Spinal cord (tissue), 9 donors: ENCODE measurements at regions not wholly inside any gene's neighbourhood (a gene's known extent, or its start where the extent isn't known, plus 50 kb on each side); places are given as distances from the start of the nearest gene placed in this dataset.

Source experiments
- DNase-seq, 6 donors: peaks; one replicate each; pipeline versions ENCODE4 v3.0.0 to v3.0.0-alpha.2; 2013 to 2015; ENCODE audit warnings: low spot score in 6 of 6, low read depth in 4 of 6
- H3K27ac ChIP-seq: one replicate; pipeline ENCODE4 v1.5.1; 2013; ENCODE audit warnings: low read depth, low read length, control low read depth
- H3K27me3 ChIP-seq: one replicate; pipeline ENCODE4 v1.6.1; 2013; ENCODE audit warnings: low read length; ENCODE audit not compliant: control insufficient read depth, insufficient read depth
- H3K36me3 ChIP-seq: one replicate; pipeline ENCODE4 v1.6.1; 2013; ENCODE audit warnings: low read length; ENCODE audit not compliant: control insufficient read depth, insufficient read depth
- H3K4me1 ChIP-seq: one replicate; pipeline ENCODE4 v1.6.1; 2013; ENCODE audit warnings: low read length; ENCODE audit not compliant: control insufficient read depth, insufficient read depth
- H3K4me3 ChIP-seq: one replicate; pipeline ENCODE4 v1.5.1; 2013; ENCODE audit warnings: low read depth, low read length, control low read depth
- H3K9me3 ChIP-seq: one replicate; pipeline ENCODE4 v1.6.1; 2013; ENCODE audit warnings: low read length; ENCODE audit not compliant: control insufficient read depth, insufficient read depth
- WGBS: methylation state at CpG from one replicate; pipeline ENCODE4 v1.1.5; 2013; ENCODE audit warnings: missing lambda C conversion rate; ENCODE audit not compliant: insufficient coverage; 5-methylcytosine and 5-hydroxymethylcytosine counted together
- donor health status: healthy.

GRCh38 chr6:88251301-88251700 is 85.2 kb upstream of the CNR1 start:
- peak in 2 of 6 donors; percentile 12 to 44 for DNase-seq
- no peaks in the 10 kb centered on the region for H3K9me3 ChIP-seq
- H3K4me3 ChIP-seq, result no peak overlapping the region
- no peaks in the 10 kb centered on the region for H3K36me3 ChIP-seq
- H3K4me1 ChIP-seq, result no peaks in the 10 kb centered on the region
- 59% methylated on average over 3 of the region's 7 CpGs for WGBS
- no peak overlapping the region for H3K27ac ChIP-seq
- no peaks in the 10 kb centered on the region for H3K27me3 ChIP-seq

DNA sequence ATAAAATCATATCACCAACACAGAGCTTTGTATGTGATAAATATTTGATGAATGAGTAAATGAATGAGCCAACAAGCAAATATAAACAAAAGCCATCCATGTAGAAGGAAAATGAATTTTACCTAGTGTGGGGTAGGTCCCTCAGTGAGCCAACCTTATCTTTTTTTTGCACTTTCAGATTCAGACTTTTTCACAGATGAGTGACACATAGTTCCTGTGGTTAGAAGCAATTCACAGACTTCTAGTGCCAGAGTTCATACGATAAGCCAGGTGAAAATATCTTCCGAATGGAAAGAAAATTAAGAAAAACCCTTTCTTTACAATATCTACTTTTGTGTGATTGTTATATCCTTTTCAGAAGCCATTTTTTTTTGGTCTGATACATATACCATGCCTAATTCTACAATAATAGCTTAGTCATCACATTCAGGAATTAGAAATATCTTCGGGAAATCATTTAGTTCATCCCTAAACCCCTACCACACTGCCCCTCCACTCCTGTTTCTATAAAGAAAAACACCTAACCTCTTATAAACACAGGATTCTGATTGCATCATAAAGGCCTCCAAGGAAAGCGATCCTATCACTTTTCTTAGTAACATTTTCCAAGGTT is 82.7 kb upstream of the CNR1 start:
- 92% methylated on average over 1 of the region's 4 CpGs for WGBS

GRCh38 chr6:88246654-88247053 is 80.5 kb upstream of the CNR1 start:
- Histone ChIP-seq H3K4me1 (no peaks in the 10 kb centered on the region), H3K9me3 (no peaks in the 10 kb centered on the region), H3K36me3 (no peaks in the 10 kb centered on the region), H3K27ac (no peak overlapping the region), H3K4me3 (no peak overlapping the region), H3K27me3 (no peaks in the 10 kb centered on the region)
- 83% methylated on average over 2 of the region's 2 CpGs for WGBS
- DNase-seq, result no peak

More for the DNA sequence above, 82.7 kb upstream of the CNR1 start:
- Histone ChIP-seq H3K4me3 (no peak overlapping the region), H3K9me3 (no peaks in the 10 kb centered on the region), H3K27ac (no peak overlapping the region), H3K36me3 (no peaks in the 10 kb centered on the region), H3K27me3 (no peaks in the 10 kb centered on the region), H3K4me1 (no peaks in the 10 kb centered on the region)
- no peak for DNase-seq

DNA sequence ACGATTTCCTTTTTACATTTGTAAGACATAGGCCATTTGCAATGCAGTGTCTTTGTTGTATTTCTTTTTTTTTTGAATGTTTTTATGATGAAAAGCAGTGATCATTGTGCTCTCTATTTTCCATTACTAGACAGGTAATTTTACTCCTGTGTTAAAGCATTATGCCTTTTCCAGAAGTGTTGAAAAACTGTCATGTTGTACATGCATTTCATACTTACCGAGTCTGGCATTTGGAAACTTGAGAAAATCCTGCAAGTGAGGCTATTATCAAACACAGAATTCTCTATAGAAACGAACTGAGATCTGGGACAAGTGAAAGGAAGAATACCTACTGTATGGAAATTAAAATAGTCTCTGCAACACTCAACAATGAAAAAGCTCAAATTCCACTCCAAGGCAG is 78.6 kb upstream of the CNR1 start:
- H3K4me1 ChIP-seq, result no peaks in the 10 kb centered on the region
- no peaks in the 10 kb centered on the region for H3K27me3 ChIP-seq
- WGBS, result no CpG with 5 or more reads among the region's 3 CpGs
- H3K9me3 ChIP-seq, result no peaks in the 10 kb centered on the region
- H3K4me3 ChIP-seq, result no peak overlapping the region
- H3K27ac ChIP-seq, result no peak overlapping the region
- H3K36me3 ChIP-seq, result no peaks in the 10 kb centered on the region
- DNase-seq, result no peak

- Histone ChIP-seq H3K4me3 (no peak overlapping the region), H3K36me3 (no peaks in the 10 kb centered on the region), H3K27ac (no peak overlapping the region), H3K4me1 (no peaks in the 10 kb centered on the region), H3K27me3 (no peaks in the 10 kb centered on the region), H3K9me3 (no peaks in the 10 kb centered on the region)
- no peak for DNase-seq
- WGBS, result 83% methylated on average over 2 of the region's 3 CpGs
These were observed 72.8 kb upstream of the CNR1 start for GRCh38 chr6:88238901-88239300.

DNA sequence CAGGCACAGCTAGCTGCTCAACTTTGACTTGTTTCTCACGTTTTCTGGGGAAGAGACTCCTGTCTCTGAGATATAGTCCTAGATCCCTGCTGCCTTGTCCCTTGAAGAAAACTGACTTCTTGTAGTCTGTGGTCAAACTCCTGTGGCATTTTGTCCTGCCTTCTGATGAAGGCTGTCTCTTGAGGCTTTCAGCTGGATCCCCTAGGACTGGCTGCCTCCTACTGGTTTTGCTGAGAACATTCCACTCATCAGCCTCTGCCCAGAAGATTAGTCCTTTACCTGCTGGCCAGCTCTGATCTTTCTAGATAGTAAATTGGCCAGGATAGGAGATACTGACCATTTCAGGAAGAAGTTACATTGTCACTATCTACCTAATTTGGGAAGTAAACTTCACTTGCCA is 71.9 kb upstream of the CNR1 start:
- H3K4me1 ChIP-seq, result no peaks in the 10 kb centered on the region
- no peaks in the 10 kb centered on the region for H3K9me3 ChIP-seq
- DNase-seq, result no peak
- H3K4me3 ChIP-seq, result no peak overlapping the region
- no peak overlapping the region for H3K27ac ChIP-seq
- no peaks in the 10 kb centered on the region for H3K36me3 ChIP-seq
- 75% methylated on average over 1 of the region's 1 CpG for WGBS
- no peaks in the 10 kb centered on the region for H3K27me3 ChIP-seq

DNA sequence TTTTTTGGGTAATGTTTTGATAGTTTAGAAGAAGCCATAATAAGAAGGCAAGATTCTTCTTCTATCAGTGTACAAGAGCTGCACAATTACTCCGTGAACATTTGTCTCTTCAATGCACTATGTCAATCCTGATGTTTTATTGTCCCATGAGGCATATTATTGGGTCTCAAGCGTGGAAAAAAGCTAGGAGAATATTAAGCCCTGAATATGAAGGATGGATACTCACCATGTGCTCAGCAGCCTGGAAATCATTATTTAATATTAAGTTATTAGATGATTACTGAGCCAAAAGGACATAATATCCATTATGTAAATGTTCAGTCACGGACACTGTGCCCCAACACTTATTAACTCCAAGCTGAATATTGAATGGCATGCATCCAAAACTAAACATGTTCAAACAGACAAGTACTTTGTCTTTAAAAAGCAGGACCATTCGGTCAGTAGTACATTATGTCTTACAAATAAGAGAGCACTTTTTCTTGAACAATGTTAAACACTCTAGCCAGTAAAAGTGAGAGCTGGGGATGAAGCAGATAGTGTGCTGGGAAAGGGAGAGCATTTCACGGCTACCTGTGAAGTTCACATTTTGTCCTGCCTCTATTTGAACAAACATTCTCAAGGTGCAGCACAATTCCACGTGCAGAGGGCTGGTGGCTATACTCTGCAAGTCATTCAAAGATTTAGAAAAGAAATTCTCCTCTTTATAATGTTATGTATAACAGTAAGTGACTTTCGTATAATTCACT is 70.6 kb upstream of the CNR1 start:
- Histone ChIP-seq H3K4me3 (no peak overlapping the region), H3K27me3 (no peaks in the 10 kb centered on the region), H3K4me1 (no peaks in the 10 kb centered on the region), H3K9me3 (peaks cover 3% of the 10 kb centered on the region), H3K27ac (no peak overlapping the region), H3K36me3 (no peaks in the 10 kb centered on the region)
- WGBS, result no CpG with 5 or more reads among the region's 7 CpGs
- DNase-seq, result peak in 1 of 6 donors; percentile 72

GRCh38 chr6:88232753-88233152 is 66.6 kb upstream of the CNR1 start:
- Histone ChIP-seq H3K4me3 (no peak overlapping the region), H3K9me3 (peaks cover 8% of the 10 kb centered on the region), H3K27me3 (no peaks in the 10 kb centered on the region), H3K36me3 (no peaks in the 10 kb centered on the region), H3K27ac (no peak overlapping the region), H3K4me1 (no peaks in the 10 kb centered on the region)
- DNase-seq, result no peak
- no CpG with 5 or more reads among the region's 1 CpG for WGBS

- 79% methylated on average over 1 of the region's 1 CpG for WGBS
- Histone ChIP-seq H3K27me3 (no peaks in the 10 kb centered on the region), H3K27ac (no peak overlapping the region), H3K9me3 (no peaks in the 10 kb centered on the region), H3K4me3 (no peak overlapping the region), H3K36me3 (no peaks in the 10 kb centered on the region), H3K4me1 (no peaks in the 10 kb centered on the region)
- DNase-seq, result no peak
These were observed 57.2 kb upstream of the CNR1 start for GRCh38 chr6:88223298-88223697.

DNA sequence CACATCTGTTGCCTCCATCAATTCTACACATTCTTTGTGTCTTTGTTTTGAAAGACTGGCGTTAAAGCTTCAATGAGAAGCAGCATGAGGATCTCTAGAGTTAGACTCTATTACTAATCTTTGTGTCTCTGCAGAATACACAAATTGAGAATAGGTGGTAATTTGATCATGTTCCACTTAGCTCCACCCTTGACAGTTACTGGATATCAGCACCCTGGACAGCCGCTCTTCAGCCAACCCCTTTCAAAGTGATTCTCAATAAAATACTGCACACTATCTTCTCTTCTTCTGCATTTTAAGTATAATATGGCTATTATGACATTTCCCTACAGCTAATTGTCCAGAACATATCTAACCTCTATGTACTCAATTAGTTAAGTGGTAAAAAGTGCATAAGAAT is 54.3 kb upstream of the CNR1 start:
- Histone ChIP-seq H3K9me3 (no peaks in the 10 kb centered on the region), H3K27ac (no peak overlapping the region), H3K27me3 (no peaks in the 10 kb centered on the region), H3K4me1 (no peaks in the 10 kb centered on the region), H3K4me3 (no peak overlapping the region), H3K36me3 (no peaks in the 10 kb centered on the region)
- WGBS, result no CpG with 5 or more reads among the region's 2 CpGs
- DNase-seq, result no peak
